Activated CD8-positive, alpha-beta T cell treated with anti-CD3 and anti-CD28 coated beads, Interleukin-2, amount 10 ng/mL, durations not matched to agents 7 days and 5 days (primary cell): ENCODE measurements at regions not wholly inside any gene's neighbourhood (a gene's known extent, or its start where the extent isn't known, plus 50 kb on each side); places are given as distances from the start of the nearest gene placed in this dataset.

ENCODE experiments used
- ATAC-seq: fragments of 150-1000 bp; cut with Tn5 transposase; one replicate; pipeline ENCODE4 v1.10.0; 2021; ENCODE audit warnings: moderate library complexity
- CTCF ChIA-PET: fragments of 350-600 bp; sonication (Branson Sonifier 250); formaldehyde crosslinking; loops from one replicate; lab custom pipeline; 2021; ENCODE audit warnings: antibody characterized with exemption; lab: Charles Lee
- POLR2A ChIA-PET: fragments of 350-600 bp; sonication (Branson Sonifier 250); formaldehyde crosslinking; loops from one replicate; lab custom pipeline; 2021; ENCODE audit warnings: antibody characterized with exemption; lab: Charles Lee
- DNase-seq: peaks from one replicate; pipeline ENCODE4 v3.0.0-alpha.2; 2020
- H3K27ac Mint-ChIP-seq: one replicate; pipeline ENCODE4 v1.8.0; 2021; ENCODE audit warnings: mild to moderate bottlenecking, mixed read lengths
- H3K27me3 Mint-ChIP-seq: one replicate; pipeline ENCODE4 v1.8.0; 2021; ENCODE audit warnings: low read depth, mixed read lengths
- H3K36me3 Mint-ChIP-seq: one replicate; pipeline ENCODE4 v1.8.0; 2021; ENCODE audit warnings: low read depth, mixed read lengths
- H3K4me1 Mint-ChIP-seq: one replicate; pipeline ENCODE4 v1.8.0; 2021; ENCODE audit warnings: low read depth, mixed read lengths
- H3K4me3 Mint-ChIP-seq: one replicate; pipeline ENCODE4 v1.8.0; 2021; ENCODE audit warnings: mild to moderate bottlenecking, mixed read lengths
- H3K9me3 Mint-ChIP-seq: one replicate; pipeline ENCODE4 v1.8.0; 2022; ENCODE audit warnings: mixed read lengths; ENCODE audit not compliant: insufficient read depth

DNA sequence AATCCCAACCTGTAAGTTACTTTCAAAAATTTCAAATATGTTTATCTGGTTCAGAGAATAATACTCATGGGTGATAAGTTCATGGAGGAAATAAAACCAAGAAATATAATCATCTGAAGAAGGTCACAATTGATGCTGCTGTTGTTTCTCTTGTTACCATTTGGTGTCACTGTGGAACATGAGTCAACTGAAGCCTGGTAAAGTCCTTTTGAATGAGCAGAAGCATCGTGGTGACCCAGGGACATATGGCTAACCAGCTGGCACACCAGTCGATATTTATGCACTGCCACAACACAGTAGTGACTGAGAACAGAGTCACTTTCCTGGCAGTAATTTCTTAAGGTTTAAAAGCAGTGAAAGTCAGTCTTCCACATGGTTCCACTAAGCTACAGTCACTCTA lies 612.9 kb upstream of the TLE4 start:
- peaks cover 6% of the 10 kb centered on the region for H3K9me3 Mint-ChIP-seq
- H3K27me3 Mint-ChIP-seq, result no peaks in the 10 kb centered on the region
- ATAC-seq (no peak), DNase-seq (no peak)
- CTCF ChIA-PET, result no interaction called here
- no peak overlapping the region for H3K27ac Mint-ChIP-seq
- no peaks in the 10 kb centered on the region for H3K4me1 Mint-ChIP-seq
- no peaks in the 10 kb centered on the region for H3K36me3 Mint-ChIP-seq
- POLR2A ChIA-PET, result no interaction called here
- H3K4me3 Mint-ChIP-seq, result no peak overlapping the region

- Mint-ChIP-seq H3K27me3 (no peaks in the 10 kb centered on the region), H3K4me1 (no peaks in the 10 kb centered on the region), H3K9me3 (peaks cover 6% of the 10 kb centered on the region), H3K4me3 (no peak overlapping the region), H3K36me3 (no peaks in the 10 kb centered on the region), H3K27ac (no peak overlapping the region)
- no peak for DNase-seq
- POLR2A ChIA-PET, result no interaction called here
- CTCF ChIA-PET, result no interaction called here
- no peak for ATAC-seq
Measured at GRCh38 chr9:78962156-78962555, 609.6 kb upstream of the TLE4 start.

DNA sequence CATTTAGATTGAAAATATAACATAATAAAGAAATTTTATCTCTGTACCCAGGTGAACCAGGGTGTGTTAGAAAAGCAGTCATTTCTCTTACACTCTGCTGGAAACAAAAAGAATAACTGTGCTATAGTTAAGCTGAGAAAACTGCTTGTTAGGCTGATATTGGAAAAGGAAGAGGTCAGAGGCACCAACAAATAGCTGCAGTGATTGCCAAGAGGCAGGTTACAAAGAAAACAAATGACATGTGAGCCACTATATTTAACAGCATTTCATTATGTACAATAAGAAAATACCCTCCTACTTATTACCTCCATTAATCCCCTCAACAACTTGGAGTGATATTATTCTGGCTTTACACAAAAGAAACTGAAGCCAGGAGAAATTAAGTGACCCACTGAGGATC lies 607.9 kb upstream of the TLE4 start:
- Mint-ChIP-seq H3K4me1 (no peaks in the 10 kb centered on the region), H3K9me3 (peaks cover 6% of the 10 kb centered on the region), H3K27me3 (no peaks in the 10 kb centered on the region), H3K27ac (no peak overlapping the region), H3K36me3 (no peaks in the 10 kb centered on the region), H3K4me3 (no peak overlapping the region)
- no peak for ATAC-seq
- DNase-seq, result no peak
- ChIA-PET POLR2A (no interaction called here), CTCF (no interaction called here)

- H3K27me3 Mint-ChIP-seq, result no peaks in the 10 kb centered on the region
- POLR2A ChIA-PET, result no interaction called here
- no peak for DNase-seq
Measured at GRCh38 chr9:78967596-78968217, 604.1 kb upstream of the TLE4 start.

GRCh38 chr9:78970375-78970774 lies 601.4 kb upstream of the TLE4 start:
- DNase-seq, result no peak
- no peak for ATAC-seq
- ChIA-PET CTCF (no interaction called here), POLR2A (no interaction called here)
- Mint-ChIP-seq H3K36me3 (no peaks in the 10 kb centered on the region), H3K9me3 (no peaks in the 10 kb centered on the region), H3K4me1 (no peaks in the 10 kb centered on the region), H3K4me3 (no peak overlapping the region), H3K27ac (no peak overlapping the region), H3K27me3 (no peaks in the 10 kb centered on the region)

More at GRCh38 chr9:78967596-78968217, 604.1 kb upstream of the TLE4 start:
- Mint-ChIP-seq H3K36me3 (no peaks in the 10 kb centered on the region), H3K4me1 (no peaks in the 10 kb centered on the region), H3K9me3 (no peaks in the 10 kb centered on the region), H3K27ac (no peak overlapping the region), H3K4me3 (no peak overlapping the region)
- ATAC-seq, result no peak
- CTCF ChIA-PET, result no interaction called here

DNA sequence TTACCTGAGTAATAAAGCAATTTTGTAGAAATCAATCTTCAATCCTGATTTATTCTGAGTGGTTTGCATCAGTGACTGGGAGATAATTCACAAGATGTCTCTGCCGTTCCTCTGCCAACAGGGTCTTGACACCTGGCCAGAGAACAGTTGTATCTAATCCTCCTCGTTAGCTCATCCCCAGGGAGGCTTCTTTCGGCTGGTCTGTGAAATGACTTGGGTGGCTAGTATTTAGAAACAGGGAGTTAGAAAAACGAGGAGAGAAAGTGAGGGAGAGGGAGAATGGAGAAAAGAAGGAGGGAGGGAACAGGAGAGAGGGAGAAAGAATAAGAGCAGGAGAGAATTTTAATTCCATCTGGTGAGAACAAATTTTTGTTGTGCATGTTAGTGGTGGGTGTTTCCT lies 600.2 kb upstream of the TLE4 start:
- DNase-seq, result no peak
- ChIA-PET POLR2A (no interaction called here), CTCF (no interaction called here)
- Mint-ChIP-seq H3K9me3 (no peaks in the 10 kb centered on the region), H3K4me3 (no peak overlapping the region), H3K36me3 (no peaks in the 10 kb centered on the region), H3K4me1 (no peaks in the 10 kb centered on the region), H3K27me3 (no peaks in the 10 kb centered on the region), H3K27ac (no peak overlapping the region)
- ATAC-seq, result no peak

DNA sequence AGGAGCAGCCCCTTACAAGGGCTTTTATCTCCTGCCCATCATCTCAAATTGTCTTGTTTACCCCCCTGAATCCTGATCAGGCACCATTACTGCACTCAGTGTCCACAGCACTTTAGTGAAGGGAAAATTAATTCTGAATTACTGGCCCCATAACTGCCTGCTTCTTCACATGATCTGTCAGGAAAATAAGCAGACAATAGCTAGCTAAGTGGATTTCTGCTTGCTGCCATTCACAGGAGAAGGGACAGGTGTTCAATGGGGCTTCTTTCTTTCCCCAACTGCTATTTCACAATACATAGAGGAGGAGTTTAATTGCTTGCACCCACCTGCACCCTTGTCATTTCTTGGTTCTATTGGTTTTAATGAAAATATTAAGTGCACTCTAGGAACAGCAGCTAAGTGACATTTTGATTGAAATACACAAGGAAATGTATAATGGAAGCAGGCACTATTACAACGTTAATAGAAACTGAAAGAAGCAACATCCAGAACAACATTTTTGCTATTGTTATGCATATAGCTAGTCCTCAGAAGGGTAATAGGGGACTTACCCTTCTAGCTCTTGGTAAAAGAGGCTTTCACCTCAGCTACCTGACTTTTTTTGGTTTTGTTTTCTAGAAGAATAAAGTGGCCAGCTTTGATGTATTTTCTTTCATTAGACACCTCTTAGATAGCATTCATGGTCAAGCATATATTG lies 599.3 kb upstream of the TLE4 start:
- POLR2A ChIA-PET, result no interaction called here
- CTCF ChIA-PET, result no interaction called here
- no peak overlapping the region for H3K4me3 Mint-ChIP-seq
- H3K4me1 Mint-ChIP-seq, result no peaks in the 10 kb centered on the region
- no peak for DNase-seq
- no peak overlapping the region for H3K27ac Mint-ChIP-seq
- H3K9me3 Mint-ChIP-seq, result peaks cover 3% of the 10 kb centered on the region
- ATAC-seq, result no peak
- H3K27me3 Mint-ChIP-seq, result no peaks in the 10 kb centered on the region
- no peaks in the 10 kb centered on the region for H3K36me3 Mint-ChIP-seq

DNA sequence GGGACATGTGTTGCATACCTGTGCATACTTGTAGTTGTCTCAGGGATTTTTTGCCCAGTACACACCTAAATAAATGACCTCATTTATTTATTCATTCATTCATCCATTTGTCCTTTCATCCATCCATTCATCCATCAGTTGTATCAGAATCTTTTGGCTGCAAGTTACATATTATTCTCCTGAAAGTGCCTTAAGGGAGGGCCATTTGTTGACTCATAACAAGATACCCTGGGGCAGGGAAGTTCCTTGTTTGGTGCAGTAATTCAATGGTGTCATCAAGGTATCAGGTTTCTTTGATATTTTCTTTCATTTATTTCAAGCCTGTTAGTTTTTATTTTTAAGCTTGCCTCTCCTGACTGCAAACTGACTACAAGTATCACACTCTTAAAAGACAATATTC lies 597.9 kb upstream of the TLE4 start:
- H3K27ac Mint-ChIP-seq, result no peak overlapping the region
- CTCF ChIA-PET, result no interaction called here
- no peak overlapping the region for H3K4me3 Mint-ChIP-seq
- DNase-seq (no peak), ATAC-seq (no peak)
- H3K36me3 Mint-ChIP-seq, result no peaks in the 10 kb centered on the region
- H3K9me3 Mint-ChIP-seq, result peaks cover 3% of the 10 kb centered on the region
- POLR2A ChIA-PET, result no interaction called here
- H3K27me3 Mint-ChIP-seq, result no peaks in the 10 kb centered on the region
- no peaks in the 10 kb centered on the region for H3K4me1 Mint-ChIP-seq

DNA sequence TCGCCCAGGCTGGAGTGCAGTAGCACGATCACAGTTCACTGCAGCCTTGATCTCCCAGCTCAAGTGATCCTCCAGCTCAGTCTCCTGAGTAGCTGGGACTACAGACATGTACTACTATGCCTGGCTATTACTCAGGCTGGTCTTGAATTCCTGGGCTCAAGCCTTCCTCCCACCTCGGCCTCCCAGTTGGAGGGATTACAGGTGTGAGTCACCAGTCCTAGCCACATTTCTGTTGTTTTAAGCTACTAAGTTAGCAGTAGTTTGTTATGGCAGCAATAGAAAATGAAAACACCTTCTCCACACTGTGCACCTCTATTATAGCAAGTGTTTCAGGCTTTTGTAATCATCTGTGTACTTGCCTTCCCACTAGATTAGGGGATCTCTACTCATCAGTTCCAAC lies 588.9 kb upstream of the TLE4 start:
- no peak overlapping the region for H3K4me3 Mint-ChIP-seq
- H3K4me1 Mint-ChIP-seq, result no peaks in the 10 kb centered on the region
- POLR2A ChIA-PET, result no interaction called here
- no peaks in the 10 kb centered on the region for H3K27me3 Mint-ChIP-seq
- peaks cover 5% of the 10 kb centered on the region for H3K9me3 Mint-ChIP-seq
- DNase-seq (no peak), ATAC-seq (no peak)
- CTCF ChIA-PET, result no interaction called here
- H3K36me3 Mint-ChIP-seq, result no peaks in the 10 kb centered on the region
- no peak overlapping the region for H3K27ac Mint-ChIP-seq

GRCh38 chr9:78985084-78985738 lies 586.6 kb upstream of the TLE4 start:
- H3K27me3 Mint-ChIP-seq, result no peaks in the 10 kb centered on the region
- H3K27ac Mint-ChIP-seq, result no peak overlapping the region
- ChIA-PET CTCF (no interaction called here), POLR2A (no interaction called here)
- no peak for DNase-seq
- no peak overlapping the region for H3K4me3 Mint-ChIP-seq
- H3K4me1 Mint-ChIP-seq, result no peaks in the 10 kb centered on the region
- H3K9me3 Mint-ChIP-seq, result peaks cover 5% of the 10 kb centered on the region
- ATAC-seq, result no peak
- no peaks in the 10 kb centered on the region for H3K36me3 Mint-ChIP-seq

DNA sequence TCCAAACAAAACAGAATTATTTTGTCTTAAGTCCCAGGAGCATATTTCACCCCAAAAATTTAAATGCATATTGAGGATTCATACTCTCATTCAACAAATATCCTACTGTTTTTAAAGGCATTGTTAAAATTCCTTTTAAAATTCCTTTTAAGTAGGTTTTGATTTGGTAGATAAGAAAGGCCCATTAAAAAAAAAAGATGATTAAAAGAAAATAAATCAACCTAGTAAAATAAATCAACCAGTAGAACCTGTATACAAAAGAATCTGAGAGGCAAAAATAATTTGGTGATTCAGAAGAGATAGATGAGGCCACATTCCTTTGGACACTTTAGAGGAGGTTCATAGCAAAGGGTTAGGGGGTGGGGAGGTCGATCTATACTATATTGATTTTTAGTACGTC lies 585.3 kb upstream of the TLE4 start:
- POLR2A ChIA-PET, result no interaction called here
- CTCF ChIA-PET, result no interaction called here
- ATAC-seq (no peak), DNase-seq (no peak)
- Mint-ChIP-seq H3K36me3 (no peaks in the 10 kb centered on the region), H3K9me3 (peaks cover 2% of the 10 kb centered on the region), H3K27ac (no peak overlapping the region), H3K27me3 (no peaks in the 10 kb centered on the region), H3K4me3 (no peak overlapping the region), H3K4me1 (no peaks in the 10 kb centered on the region)

- Mint-ChIP-seq H3K4me3 (no peak overlapping the region), H3K9me3 (no peaks in the 10 kb centered on the region), H3K27me3 (no peaks in the 10 kb centered on the region), H3K4me1 (no peaks in the 10 kb centered on the region), H3K27ac (no peak overlapping the region), H3K36me3 (no peaks in the 10 kb centered on the region)
- ChIA-PET CTCF (no interaction called here), POLR2A (no interaction called here)
- ATAC-seq, result no peak
- DNase-seq, result no peak
Measured at GRCh38 chr9:78989031-78989658, 582.6 kb upstream of the TLE4 start.
